Stomach (tissue), 4 donors: ENCODE measurements at regions not wholly inside any gene's neighbourhood (a gene's known extent, or its start where the extent isn't known, plus 50 kb on each side); places are given as distances from the start of the nearest gene placed in this dataset.

Experiments
- CTCF ChIP-seq, 7 experiments: fragments of 450-650 bp in 4 of 7; fragments of 200-600 bp in 3 of 7; sonication (generic) in 3 of 7; IDR thresholded peaks; one replicate each; pipeline ENCODE4 v1.5.1; 2016 to 2019; ENCODE audit warnings: antibody characterized with exemption in 7 of 7, control low read depth in 2 of 7, mild to moderate bottlenecking in 1 of 7
- EP300 ChIP-seq: sonication (generic); formaldehyde crosslinking; IDR thresholded peaks from one replicate; pipeline ENCODE4 v1.6.1; 2017; ENCODE audit warnings: antibody characterized with exemption
- POLR2AphosphoS5 ChIP-seq, 3 donors: sonication (generic); formaldehyde crosslinking; IDR thresholded peaks; one replicate each; pipeline ENCODE4 v1.6.1; 2016; ENCODE audit warnings: antibody characterized with exemption in 3 of 3

DNA sequence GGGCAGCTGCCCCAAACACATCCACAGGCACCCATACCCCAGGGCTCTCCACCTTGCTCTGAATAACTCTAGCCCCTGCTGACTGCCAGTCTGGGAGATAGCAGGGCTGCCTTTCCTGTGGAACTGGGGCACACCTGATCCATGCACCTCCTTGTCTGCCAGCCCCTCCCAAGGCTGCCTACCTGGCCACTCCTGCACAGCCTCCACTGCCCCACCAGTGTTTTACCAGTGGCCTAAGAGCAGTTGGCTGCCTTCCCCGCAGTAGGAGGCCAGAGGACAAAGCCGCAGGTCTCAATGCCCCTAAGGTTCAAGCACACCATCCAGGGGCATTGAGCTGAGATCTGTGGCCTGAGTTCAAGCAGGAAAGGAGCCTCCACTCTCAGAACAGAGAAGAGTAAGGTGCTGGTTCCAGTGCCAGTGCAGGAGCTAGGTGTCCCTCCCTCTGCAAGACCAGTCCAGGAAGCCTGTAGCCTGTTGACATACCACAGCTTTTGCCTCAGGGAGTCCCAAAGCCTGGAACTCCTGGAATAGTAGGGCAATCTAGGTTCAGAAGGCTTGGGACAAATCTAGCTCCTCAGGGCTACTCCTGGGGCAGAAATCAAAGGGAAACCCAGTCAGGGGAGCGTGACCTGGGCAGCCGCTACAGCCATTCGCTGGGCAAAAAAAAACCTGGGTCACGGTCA is 514.5 kb upstream of the PTGER4 start:
- TF ChIP-seq CTCF (IDR thresholded peaks at IDR 0.05) (no peak), POLR2AphosphoS5 (IDR thresholded peaks at IDR 0.05) (no peak), EP300 (no peak)
